DMS53 treated with DMSO at 0.1 percent for 48 hours (cell line): ENCODE measurements at regions not wholly inside any gene's neighbourhood (a gene's known extent, or its start where the extent isn't known, plus 50 kb on each side); places are given as distances from the start of the nearest gene placed in this dataset.
"Not testable (repeated sequence)": the region's sequence is repeated elsewhere in the genome, so short reads cannot be mapped to it uniquely, and the experiment has no call there.

Experiments used
- DNase-seq: peaks from one replicate; lab custom pipeline; 2025; ENCODE audit not compliant: unreplicated experiment; lab: John Stamatoyannopoulos, UW

DNA sequence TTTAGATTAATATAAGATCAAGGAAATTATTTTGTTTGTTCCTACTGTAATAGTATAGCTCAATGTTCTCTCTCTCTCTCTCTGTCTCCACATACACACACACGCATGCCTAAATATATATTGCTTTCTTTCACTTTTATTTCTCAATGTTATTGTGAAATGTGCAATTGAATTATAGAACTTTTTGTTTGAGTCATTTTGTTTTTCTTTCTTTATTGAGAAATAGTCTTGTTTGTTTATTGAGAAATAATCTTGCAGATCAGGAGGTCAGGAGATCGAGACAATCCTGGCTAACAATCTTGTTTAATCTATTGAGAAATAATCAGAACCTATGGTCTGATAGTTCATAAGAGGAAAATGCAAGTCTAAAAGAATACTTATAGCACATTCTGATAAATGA lies 1581.3 kb downstream of the EFNB2 start:
- no peak for DNase-seq

DNA sequence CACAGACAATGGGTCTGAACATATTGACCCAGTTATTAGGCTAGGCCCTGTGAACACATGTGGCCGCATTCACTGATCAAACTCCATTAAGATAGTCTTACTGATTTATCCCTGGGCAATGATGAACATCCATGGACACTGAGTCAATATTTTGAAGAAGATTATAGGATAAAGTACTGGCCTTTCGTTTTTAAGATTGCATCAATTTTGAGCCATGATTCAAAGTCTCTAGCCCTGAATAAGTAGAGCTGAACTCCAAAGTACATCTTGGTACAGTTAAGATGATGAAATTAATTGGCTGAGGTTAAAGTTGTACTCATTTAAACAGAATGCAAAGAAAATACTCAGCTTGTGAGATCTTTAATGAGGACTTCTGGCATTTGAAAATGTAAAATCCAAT lies 1581.9 kb downstream of the EFNB2 start:
- no peak for DNase-seq

DNA sequence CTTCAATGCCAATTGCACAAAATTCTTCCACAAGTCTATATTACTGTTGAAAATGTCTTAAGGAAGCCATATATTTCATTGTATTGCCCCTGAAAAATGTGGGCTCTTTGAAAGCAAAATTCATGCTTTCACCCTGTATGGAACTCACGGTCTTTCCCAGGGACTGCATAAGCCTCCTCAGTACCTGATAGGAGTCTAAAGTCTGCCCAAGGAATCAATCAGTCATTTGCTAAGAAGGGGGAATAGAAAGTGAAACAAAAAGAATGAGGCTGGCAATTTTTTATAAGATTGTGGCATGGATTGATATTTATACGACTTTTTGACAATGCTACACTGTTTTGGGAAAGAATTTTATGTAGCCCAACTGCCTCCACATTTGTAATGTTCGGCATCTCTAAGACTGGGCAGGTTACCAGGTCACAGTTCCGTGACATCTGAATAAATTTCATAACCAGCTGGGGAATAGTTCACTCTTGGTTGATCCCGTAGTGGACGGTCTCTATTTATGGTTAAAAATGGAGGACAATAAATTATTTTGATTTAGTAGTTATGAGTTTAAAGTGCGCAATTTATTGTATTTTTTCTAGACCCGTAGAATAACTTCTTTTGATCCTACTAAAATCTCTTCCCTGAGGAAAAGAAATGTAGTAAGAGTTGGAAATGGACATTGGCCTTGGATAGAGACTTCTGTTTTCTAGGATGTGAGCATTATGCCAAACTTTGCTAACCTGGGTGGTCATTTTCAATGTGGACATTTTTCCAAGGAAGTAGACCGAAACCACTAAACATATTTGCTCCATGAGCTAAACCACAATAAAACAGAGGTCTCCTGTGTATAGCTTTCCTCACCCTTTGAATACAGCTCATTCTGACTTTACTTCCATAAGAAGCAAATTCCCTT lies 1585.4 kb downstream of the EFNB2 start:
- DNase-seq, result no peak

DNA sequence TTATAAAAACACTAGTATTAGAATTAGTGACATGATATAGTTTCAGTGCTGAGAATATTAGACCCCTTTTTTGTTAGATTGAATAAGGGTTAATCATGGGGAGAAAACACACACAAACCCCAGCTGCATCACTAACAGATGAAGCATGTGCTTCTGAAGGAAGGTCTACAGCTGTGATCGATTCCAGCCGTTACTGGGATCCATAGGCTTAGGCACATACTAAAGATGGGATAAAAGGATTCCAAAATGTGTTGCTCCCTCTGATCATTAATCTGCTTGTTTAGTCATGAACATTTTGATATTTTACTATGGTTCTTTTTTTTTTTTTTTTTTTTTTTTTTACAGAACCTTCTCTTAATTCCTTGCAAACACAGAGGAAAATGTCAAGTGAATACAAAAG lies 1591.3 kb downstream of the EFNB2 start:
- no peak for DNase-seq

DNA sequence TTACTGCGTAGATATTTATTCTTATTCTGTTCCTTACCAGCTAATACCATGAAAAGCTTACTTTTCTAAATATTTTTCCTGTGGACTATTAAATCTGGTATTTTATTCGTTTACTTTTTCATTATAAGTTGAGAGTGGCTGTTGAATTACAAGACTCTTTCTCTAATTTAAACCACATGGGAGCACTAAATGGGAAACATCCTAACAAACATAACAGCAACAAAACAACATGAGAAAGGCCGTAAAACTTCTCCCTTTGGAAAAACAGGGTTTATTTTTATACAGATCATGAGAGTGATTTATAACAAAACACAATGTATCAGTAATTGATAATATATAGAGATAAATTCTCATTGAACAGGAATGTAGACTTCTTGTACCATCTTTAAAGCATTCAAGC lies 1592.1 kb downstream of the EFNB2 start:
- no peak for DNase-seq

DNA sequence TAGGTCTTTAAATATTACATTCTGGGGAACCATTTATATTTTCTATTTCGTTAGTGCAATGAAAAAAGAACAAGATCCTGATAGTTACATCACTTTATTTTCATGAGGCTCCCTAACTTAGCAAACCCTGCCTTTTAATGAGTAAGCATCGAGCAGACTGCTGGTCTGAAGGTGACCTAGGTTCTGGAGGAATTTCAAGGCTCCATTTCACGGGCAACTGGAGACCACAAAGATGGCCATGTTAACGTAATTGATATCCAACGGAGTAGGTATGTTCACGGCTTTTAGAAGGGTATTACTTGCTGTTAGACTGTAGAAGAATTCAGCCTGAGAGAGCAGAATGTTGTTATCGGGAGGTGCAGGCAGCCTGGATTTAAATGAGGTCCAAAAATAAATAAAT lies 1597.6 kb downstream of the EFNB2 start:
- DNase-seq, result no peak

DNA sequence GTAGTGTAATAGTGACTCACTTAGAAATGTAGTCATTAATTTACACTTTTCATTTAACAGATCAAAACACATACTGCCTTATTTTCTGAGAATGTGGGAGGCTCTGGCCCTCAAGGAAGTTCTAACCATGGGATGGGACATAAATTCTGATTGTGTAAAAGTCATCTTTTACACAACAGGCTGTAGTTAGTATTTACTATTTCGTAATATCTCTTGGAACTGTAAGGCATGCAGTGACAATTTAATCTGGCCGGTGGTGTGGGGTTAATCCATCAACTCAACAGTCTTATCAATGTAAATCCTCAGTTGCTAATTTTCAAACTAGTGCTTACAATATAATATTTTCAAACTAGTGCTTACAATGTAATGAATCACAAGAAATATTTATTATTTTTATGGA lies 1599.2 kb downstream of the EFNB2 start:
- DNase-seq, result no peak

DNA sequence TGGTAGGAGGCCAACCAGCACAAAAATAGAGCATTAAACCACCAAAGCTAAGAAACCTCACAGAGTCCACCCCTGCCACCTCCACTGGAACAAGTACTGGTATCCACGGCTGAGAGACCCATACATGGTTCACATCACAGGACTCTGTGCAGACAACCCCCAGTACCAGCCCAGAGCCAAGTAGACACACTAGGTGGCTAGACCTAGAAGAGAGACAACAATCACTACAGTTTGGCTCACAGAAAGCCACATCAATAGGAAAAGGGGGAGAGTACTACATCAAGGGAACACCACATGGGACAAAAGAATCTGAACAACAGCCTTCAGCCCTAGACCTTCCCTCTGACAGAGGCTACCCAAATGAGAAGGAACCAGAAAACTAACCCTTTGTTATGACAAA lies 1614.9 kb downstream of the EFNB2 start:
- DNase-seq, result not testable (repeated sequence)

DNA sequence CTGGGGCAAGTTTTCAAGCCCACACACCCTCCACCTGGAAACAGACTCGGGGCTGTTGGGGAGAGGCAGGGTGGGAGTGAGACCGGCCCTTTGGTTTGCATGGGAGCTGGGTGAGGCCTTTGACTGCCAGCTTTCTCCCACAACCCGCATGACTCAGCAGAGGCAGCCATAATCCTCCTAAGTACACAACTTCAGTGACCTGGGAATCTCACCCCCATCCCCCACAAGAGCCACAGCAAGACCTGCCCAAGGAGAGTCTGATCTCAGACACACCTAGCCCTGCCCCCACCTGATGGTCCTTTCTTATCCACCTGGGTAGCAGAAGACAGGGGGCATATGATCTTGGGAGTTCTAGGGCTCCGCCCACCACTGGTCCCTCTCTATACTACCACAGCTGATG lies 1615.4 kb downstream of the EFNB2 start:
- DNase-seq, result no peak

DNA sequence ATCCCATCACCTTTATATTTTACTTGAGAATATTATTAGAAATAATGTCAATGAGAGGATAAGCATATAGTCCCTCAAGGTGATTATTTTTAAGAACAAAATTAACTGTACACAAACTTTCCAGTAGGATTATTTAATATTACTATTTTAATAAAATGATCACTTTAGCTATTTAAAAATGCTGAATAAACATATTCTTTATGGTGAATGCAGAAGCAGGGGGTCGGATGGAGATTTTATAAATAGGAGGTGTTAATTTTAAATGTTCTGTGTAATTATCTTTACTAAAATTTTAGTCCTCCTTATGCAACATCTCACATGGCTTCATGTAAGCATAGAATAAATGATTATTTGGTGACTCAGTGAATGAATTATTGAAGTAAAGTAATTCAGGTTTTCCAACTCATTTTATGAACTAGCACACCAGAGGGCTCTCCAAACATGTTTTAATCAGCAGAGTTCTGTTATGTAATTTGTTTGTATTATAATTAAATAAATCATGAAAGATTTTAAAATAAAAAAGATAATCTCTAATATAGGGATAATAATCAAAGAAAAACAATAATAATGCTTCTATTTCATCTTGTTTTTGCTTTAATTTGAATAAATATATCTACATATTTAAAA lies 1635.2 kb downstream of the EFNB2 start:
- DNase-seq, result no peak

DNA sequence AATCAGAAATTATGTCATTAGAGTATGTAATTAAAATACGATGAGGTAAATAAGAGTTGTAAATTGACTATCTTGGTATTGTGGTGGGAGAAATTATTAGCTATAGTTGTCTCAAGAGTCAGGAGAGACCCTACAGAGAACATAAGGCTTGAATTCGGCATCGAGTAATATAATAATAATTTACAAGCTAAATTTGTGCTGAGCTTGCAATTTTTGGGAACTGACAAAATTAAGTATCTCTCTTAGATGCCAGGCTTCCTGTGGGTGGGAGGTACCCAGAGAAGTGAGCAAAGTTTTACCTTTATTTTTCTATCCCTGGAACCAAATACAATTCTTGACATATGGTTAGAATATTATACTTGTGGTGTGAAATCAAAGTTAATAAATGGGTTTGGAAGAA lies 1637.0 kb downstream of the EFNB2 start:
- no peak for DNase-seq

DNA sequence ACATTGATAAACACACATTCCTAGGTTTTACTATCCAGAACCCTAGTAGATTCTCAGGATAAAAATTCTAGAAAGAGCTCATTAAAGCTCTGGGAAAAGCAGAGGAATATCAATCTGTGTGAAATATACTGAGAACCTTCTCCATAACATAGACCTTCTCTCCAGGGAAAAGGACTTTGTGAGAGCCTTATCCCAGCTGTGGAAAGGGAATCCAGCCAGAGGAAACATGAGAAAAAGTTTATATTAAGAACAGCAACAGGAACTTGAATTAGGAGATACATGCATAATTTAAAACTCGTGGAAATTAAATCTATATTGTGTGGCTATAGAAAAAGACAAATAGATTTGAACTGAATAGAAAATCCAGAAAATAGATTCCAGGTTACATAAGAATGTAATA lies 1639.9 kb downstream of the EFNB2 start:
- DNase-seq, result no peak

DNA sequence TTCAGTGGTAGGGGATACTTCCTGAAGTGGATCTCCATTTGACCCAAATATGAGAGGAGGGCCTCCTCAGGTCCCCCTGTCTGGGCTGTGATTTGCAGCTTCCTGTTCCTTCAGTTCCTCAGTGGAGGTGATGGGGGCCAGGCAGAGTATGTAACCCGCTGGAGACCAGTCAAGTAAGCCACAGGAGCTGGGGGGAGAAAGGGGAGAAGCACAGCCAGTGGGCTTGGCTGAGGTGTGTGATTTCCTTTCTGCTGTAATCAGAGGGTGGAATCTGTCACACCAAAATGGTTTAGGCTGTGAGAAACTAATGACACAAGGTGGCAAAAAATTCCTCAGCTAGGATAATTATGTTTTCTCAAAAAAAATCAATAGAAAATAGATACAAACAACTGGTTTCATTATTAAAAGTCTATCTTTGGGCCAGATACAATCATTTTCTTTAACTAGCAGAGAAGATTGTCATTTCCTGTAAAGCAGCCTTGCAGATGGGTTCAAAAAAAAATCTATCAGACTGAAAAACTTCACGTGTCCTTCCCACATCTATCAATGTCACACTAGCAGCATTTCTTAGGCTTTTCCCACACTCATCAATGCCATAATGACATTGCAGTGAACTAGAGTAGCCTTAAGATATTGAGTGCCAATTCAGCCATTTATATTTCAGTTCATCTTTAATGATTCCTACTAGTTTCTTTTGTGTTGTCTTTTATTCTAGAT lies 1660.3 kb downstream of the EFNB2 start:
- DNase-seq, result no peak

DNA sequence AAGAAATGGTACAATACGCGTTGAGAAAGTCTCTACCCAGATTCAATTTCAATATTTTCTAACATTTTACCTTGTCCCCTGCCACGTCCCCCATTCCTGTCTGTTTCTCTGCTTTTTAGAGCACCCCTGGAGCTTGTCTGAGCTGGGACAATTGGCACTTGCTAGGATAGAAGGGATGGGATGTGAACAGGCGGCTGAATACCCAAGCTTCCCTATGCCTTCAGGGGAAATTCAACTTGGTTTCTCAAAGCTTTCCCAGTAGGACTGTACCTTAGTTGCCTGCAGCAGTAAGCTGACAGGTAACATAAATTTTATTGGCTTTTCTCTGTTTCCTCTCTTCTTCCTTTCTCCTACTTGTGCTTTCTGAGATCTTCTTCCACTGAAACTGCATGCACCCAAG lies 1663.3 kb downstream of the EFNB2 start:
- DNase-seq, result no peak

DNA sequence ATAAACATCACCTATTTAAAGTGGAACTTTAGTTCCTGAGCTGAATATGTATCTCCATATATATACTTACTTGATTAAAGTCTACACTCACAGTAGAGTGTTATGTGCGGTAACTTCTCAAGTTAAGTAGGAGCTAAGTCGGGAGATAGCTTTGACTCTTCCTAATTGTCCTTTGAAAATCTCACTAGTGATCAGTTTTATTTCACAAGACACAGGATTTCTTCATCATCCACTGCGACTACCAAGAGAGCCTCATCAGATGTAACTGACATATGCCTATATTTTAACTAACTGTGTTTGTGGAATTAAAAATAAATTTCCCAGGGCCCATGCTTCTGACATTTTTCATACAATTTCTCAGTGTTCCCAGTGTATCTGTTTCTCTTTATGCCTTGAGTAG lies 1664.0 kb downstream of the EFNB2 start:
- DNase-seq, result no peak

DNA sequence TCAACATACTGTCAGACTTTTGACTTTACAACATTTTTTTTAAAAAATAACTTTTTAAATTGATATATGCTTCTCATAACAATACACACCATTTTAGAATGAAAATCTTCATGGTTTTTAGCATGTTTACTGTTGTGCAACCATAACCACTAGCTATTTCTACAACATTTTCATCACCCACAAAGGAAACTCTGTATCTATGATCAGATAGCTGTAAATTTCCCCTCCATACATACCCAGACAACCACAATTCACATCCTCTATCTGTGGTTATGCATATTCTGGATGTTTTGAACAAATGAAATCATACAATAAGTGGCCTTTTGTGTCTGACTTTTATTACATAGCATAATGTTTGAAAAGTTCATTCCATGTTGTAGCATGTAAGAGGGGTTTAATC lies 1666.0 kb downstream of the EFNB2 start:
- no peak for DNase-seq

DNA sequence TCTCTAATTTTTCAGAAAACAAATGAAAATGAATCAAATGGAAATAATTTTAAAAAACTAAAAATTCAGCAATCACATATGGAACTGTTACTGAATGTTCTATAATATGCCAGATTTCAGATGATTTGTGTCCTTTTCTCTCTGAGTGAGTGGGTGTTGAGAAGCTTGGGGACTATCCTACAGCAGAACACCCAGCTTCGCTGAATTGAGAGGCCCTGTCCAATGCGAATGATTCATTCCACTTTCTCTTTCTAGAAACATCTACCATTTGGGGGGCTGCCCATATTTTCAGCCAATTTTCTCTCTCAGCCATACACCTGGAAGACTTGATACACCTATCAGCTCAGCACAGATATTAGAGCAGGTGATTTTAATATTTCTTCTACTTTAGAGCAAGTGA lies 1666.7 kb downstream of the EFNB2 start:
- no peak for DNase-seq

DNA sequence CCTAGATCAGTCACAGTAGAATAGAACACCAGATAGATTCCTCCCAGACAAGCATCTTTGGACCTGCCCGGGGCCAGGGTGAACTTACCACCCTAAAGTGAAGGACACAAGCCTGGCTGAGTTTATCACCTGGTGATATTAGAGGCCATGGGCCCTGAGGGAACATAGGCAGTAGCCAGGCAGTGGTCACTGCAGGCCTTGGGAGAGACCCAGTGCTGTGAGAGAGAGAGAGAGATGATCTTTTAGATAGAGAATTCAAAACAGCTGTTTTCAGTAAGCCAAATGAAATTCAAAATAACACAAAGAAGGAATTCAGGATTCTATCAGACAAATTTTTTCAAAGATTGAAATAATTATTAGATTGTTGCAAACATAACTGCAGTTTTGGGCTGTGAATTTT lies 1679.9 kb downstream of the EFNB2 start:
- DNase-seq, result no peak

DNA sequence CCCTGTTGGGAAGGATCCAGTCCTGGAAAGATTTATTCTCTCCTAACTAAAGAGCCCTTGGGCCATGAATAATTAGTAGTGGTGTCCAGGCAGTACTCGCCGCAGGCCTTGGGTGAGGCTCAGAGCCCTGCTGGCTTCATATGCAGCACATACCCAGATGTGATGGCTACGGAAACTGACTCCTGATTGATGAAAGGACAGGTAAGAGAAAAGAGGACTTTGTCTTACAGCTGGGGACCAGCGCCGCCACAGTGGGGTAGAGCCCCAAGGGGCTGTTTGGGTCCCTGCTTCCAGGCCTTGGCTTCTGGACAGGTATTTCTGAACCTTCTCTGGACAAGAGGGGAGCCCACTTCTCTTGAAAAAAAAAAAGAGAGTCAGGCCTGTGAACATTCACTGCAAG lies 1680.8 kb downstream of the EFNB2 start:
- no peak for DNase-seq

DNA sequence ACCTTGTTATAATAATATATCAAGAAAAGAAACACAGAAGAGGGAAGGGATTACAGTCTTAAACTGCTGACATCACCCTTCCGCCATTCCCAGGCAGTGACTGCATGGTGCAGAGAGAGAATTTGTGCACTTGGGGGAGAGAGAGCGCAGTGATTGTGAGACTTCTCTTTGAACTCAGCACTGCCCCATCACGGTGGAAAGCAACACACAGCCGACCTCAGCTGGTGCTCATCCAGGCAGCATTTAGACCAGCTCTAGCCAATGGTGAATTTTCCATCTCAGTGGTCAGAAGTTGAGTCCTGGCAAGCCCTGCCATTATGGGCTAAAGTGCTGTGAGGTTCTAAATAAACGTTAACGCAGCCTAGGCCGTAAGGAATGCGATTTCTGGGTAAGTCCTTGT lies 1681.5 kb downstream of the EFNB2 start:
- DNase-seq, result no peak

DNA sequence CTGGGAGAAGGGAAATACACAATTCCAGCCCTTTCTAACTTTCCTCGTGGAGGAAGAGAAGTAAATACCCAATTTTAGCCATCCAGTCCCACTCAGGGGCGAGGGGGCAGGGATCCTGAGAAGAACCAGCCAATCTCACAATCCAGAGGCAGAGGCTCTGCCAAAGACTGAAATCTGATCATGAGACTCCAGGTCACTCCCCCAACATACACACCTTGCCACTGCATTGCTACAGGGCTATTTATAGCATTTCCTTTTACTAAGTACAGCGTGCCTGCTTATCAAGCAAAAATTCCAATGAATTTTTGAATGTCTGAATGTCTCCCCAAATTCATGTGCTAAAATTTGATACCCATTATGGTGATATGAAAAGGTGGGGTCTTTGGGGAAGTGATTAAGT lies 1687.5 kb downstream of the EFNB2 start:
- DNase-seq, result no peak

DNA sequence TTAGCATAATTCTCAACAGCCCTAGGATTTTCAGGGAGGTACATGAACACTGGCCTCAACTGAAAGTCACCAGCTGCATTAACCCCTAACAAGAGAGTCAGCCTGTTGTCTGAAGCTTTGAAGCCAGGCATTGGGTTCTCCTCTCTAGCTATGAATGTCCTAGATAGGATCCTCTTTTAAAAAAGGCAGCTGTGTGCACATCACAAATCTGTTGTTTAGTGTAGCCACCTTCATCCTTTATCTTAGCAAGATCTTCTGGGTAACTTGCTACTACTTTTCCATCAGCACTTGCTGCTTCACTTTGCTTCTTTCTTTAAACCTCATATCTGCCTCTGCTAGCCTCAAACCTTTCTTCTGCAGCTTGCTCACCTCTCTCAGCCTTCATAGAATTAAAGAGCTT lies 1692.1 kb downstream of the EFNB2 start:
- no peak for DNase-seq
